HEK293T (cell line): ENCODE measurements at regions not wholly inside any gene's neighbourhood (a gene's known extent, or its start where the extent isn't known, plus 50 kb on each side); places are given as distances from the start of the nearest gene placed in this dataset.

Source experiments
- CTCF ChIA-PET: fragments of 350-600 bp; formaldehyde crosslinking; extraction: SDS; loops from one replicate; lab custom pipeline; 2021; ENCODE audit warnings: antibody characterized with exemption, inconsistent platforms; lab: Yijun Ruan, JAX
- POLR2A ChIA-PET: fragments of 350-600 bp; formaldehyde crosslinking; extraction: SDS; loops from one replicate; lab custom pipeline; 2020; ENCODE audit warnings: antibody characterized with exemption, inconsistent platforms; lab: Yijun Ruan, JAX
- DNase-seq: peaks from one replicate; pipeline ENCODE4 v3.0.0; 2012; ENCODE audit warnings: mixed read lengths; ENCODE audit errors: extremely low spot score
- ARNT ChIP-seq: fragments of 450-650 bp; IDR thresholded peaks from 2 replicates; pipeline ENCODE4 v1.6.1; 2017; ENCODE audit warnings: mild to moderate bottlenecking
- BHLHE40 ChIP-seq: fragments of 450-650 bp; IDR thresholded peaks from 2 replicates; pipeline ENCODE4 v1.6.1; 2016; ENCODE audit warnings: mild to moderate bottlenecking, moderate library complexity, borderline replicate concordance
- CTBP1 ChIP-seq: fragments of 450-650 bp; IDR thresholded peaks from 2 replicates; pipeline ENCODE4 v1.6.1; 2016; ENCODE audit warnings: borderline replicate concordance
- ELF4 ChIP-seq: fragments of 450-650 bp; IDR thresholded peaks from 2 replicates; pipeline ENCODE4 v1.6.1; 2017; ENCODE audit warnings: antibody characterized with exemption
- FOXA1 ChIP-seq: fragments of 450-650 bp; IDR thresholded peaks from 2 replicates; pipeline ENCODE4 v1.6.1; 2016; ENCODE audit warnings: mild to moderate bottlenecking
- FOXK2 ChIP-seq: fragments of 450-650 bp; IDR thresholded peaks from 2 replicates; pipeline ENCODE4 v1.6.1; 2016; ENCODE audit warnings: mild to moderate bottlenecking
- FOXM1 ChIP-seq: fragments of 450-650 bp; IDR thresholded peaks from 2 replicates; pipeline ENCODE4 v1.6.1; 2017; ENCODE audit warnings: mild to moderate bottlenecking, borderline replicate concordance
- HDGF ChIP-seq: fragments of 450-650 bp; IDR thresholded peaks from 2 replicates; pipeline ENCODE4 v1.6.1; 2017; ENCODE audit warnings: antibody characterized with exemption, borderline replicate concordance
- L3MBTL2 ChIP-seq: fragments of 450-650 bp; conservative IDR thresholded peaks from 2 replicates; pipeline ENCODE4 v1.6.1; 2016; ENCODE audit warnings: mild to moderate bottlenecking
- LEF1 ChIP-seq: fragments of 450-650 bp; IDR thresholded peaks from 2 replicates; pipeline ENCODE4 v1.6.1; 2017; ENCODE audit warnings: mild to moderate bottlenecking, borderline replicate concordance
- NFRKB ChIP-seq: fragments of 450-650 bp; IDR thresholded peaks from 2 replicates; pipeline ENCODE4 v1.6.1; 2016; ENCODE audit warnings: mild to moderate bottlenecking, moderate library complexity
- PKNOX1 ChIP-seq: fragments of 450-650 bp; IDR thresholded peaks from 2 replicates; pipeline ENCODE4 v1.6.1; 2016
- SP1 ChIP-seq: fragments of 450-650 bp; IDR thresholded peaks from 2 replicates; pipeline ENCODE4 v1.6.1; 2017
- SUZ12 ChIP-seq: fragments of 450-650 bp; IDR thresholded peaks from 2 replicates; pipeline ENCODE4 v1.6.1; 2016; ENCODE audit warnings: mild to moderate bottlenecking
- TARDBP ChIP-seq: fragments of 450-650 bp; IDR thresholded peaks from 2 replicates; pipeline ENCODE4 v1.6.1; 2016
- ZNF384 ChIP-seq: fragments of 450-650 bp; IDR thresholded peaks from 2 replicates; pipeline ENCODE4 v1.6.1; 2016

- DNase-seq, result no peak
- ChIA-PET POLR2A (no interaction called here), CTCF (no interaction called here)
- TF ChIP-seq TARDBP (no peak), FOXM1 (no peak), ARNT (no peak), NFRKB (no peak)
These were observed 537.8 kb upstream of the AUTS2 start for GRCh38 chr7:69060516-69060915.

- ChIA-PET POLR2A (no interaction called here), CTCF (interaction anchor here (0.7 kb wide), 1 partner anchor 471 kb away, joined by 3 read pairs; no protein-coding TSS in a partner anchor)
- no peak for TF ChIP-seq ELF4
- TF ChIP-seq FOXK2, result no peak
- no peak for TF ChIP-seq ZNF384
- no peak for TF ChIP-seq FOXM1
- TF ChIP-seq SP1, result no peak
- TF ChIP-seq BHLHE40, result no peak
- no peak for TF ChIP-seq PKNOX1
- no peak for TF ChIP-seq FOXA1
- no peak for TF ChIP-seq CTBP1
- TF ChIP-seq L3MBTL2, result no peak
- TF ChIP-seq LEF1, result no peak
- TF ChIP-seq NFRKB, result no peak
- TF ChIP-seq TARDBP, result no peak
- no peak for TF ChIP-seq ARNT
- TF ChIP-seq SUZ12, result no peak
- no peak for TF ChIP-seq HDGF
- no peak for DNase-seq
These were observed 536.1 kb upstream of the AUTS2 start for GRCh38 chr7:69062020-69062765.

GRCh38 chr7:69067397-69067796, 530.9 kb upstream of the AUTS2 start:
- CTCF ChIA-PET, result interaction anchor here (0.9 kb wide), 1 partner anchor 13 kb away, joined by 3 read pairs; no protein-coding TSS in a partner anchor
- peak; percentile 21 for DNase-seq
- POLR2A ChIA-PET, result no interaction called here
- TF ChIP-seq PKNOX1 (no peak), NFRKB (no peak), FOXM1 (no peak), CTBP1 (no peak), FOXA1 (no peak), L3MBTL2 (no peak), HDGF (no peak), LEF1 (no peak), ZNF384 (no peak), ARNT (no peak), TARDBP (no peak), SP1 (no peak), FOXK2 (no peak), ELF4 (no peak), BHLHE40 (no peak), SUZ12 (no peak)

- DNase-seq, result no peak
- POLR2A ChIA-PET, result no interaction called here
- TF ChIP-seq PKNOX1 (no peak), TARDBP (no peak), SP1 (no peak), FOXM1 (no peak), FOXA1 (no peak), FOXK2 (no peak), ELF4 (no peak), CTBP1 (no peak), ZNF384 (no peak), NFRKB (no peak), LEF1 (no peak), ARNT (no peak), BHLHE40 (no peak), L3MBTL2 (no peak), SUZ12 (no peak), HDGF (no peak)
- CTCF ChIA-PET, result no interaction called here
These were observed 527.8 kb upstream of the AUTS2 start for GRCh38 chr7:69070476-69070875.

- TF ChIP-seq HDGF (no peak), BHLHE40 (no peak), FOXM1 (no peak), ZNF384 (no peak), TARDBP (no peak), FOXA1 (no peak), PKNOX1 (no peak), L3MBTL2 (no peak), SP1 (no peak), ARNT (no peak), FOXK2 (no peak), CTBP1 (no peak), SUZ12 (no peak), NFRKB (no peak), LEF1 (no peak), ELF4 (no peak)
- ChIA-PET CTCF (interaction anchor here (0.7 kb wide), 1 partner anchor 1201 kb away, joined by 6 read pairs; no protein-coding TSS in a partner anchor), POLR2A (no interaction called here)
- DNase-seq, result no peak
These were observed 521.7 kb upstream of the AUTS2 start for GRCh38 chr7:69076566-69076965.
